AG04450 (cell line): ENCODE measurements at regions not wholly inside any gene's neighbourhood (a gene's known extent, or its start where the extent isn't known, plus 50 kb on each side); places are given as distances from the start of the nearest gene placed in this dataset.

Source experiments
- CTCF ChIA-PET: fragments of 300-600, 350-600 bp; formaldehyde crosslinking; extraction: SDS; loops from one replicate; lab custom pipeline; 2022; ENCODE audit warnings: antibody characterized with exemption, inconsistent platforms; lab: Charles Lee
- POLR2A ChIA-PET: fragments of 350-600 bp; formaldehyde crosslinking; extraction: SDS; loops from one replicate; lab custom pipeline; 2021; ENCODE audit warnings: antibody characterized with exemption, inconsistent platforms; lab: Yijun Ruan, JAX
- DNase-seq: peaks from one replicate; pipeline ENCODE4 v3.0.0-alpha.2; 2011; ENCODE audit warnings: low read depth, low spot score
- H3K27ac ChIP-seq: one replicate; pipeline ENCODE4 v1.5.1; 2012; ENCODE audit warnings: low read depth, low read length, control low read depth
- H3K27me3 ChIP-seq: one replicate; pipeline ENCODE4 v1.6.0; 2012; ENCODE audit warnings: low read length; ENCODE audit not compliant: control insufficient read depth, insufficient read depth
- H3K4me3 ChIP-seq: 2 replicates; pipeline ENCODE4 v1.5.1; 2011; ENCODE audit warnings: mild to moderate bottlenecking, low read depth, low read length, control low read depth
- H3K9me3 ChIP-seq: 2 replicates; pipeline ENCODE4 v1.5.1; 2012; ENCODE audit warnings: low read length; ENCODE audit not compliant: control insufficient read depth, insufficient read depth
- TF ChIP-seq, protein P1 (sequence below): IDR thresholded peaks from 2 replicates; pipeline ENCODE4 v1.5.1; 2011; ENCODE audit warnings: low read depth, low read length, control low read depth, inconsistent platforms

DNA sequence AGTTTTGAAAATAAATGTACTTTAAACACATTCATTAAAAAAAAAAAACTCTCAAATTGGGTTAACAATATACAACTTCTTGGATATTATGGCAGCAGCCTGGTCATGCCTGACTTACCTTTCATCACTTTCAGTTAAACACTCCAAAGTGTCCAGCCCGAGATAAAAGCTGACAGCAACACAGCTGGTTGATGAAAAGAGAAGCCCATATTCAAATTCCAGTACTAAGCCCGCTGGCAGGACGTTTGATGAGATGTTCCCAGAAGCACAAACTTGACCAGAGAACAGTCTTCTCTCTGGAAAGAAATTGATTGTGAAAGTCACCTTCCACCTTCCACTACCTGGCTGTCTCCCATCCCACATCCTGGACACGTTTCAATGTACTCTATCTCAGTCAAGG is 586.3 kb downstream of the TDRD15 start:
- DNase-seq: no peak
- H3K4me3 ChIP-seq: no peak overlapping the region
- no peaks in the 10 kb centered on the region for H3K9me3 ChIP-seq
- H3K27ac ChIP-seq: no peak overlapping the region
- no peaks in the 10 kb centered on the region for H3K27me3 ChIP-seq
- TF ChIP-seq, protein P1, sequence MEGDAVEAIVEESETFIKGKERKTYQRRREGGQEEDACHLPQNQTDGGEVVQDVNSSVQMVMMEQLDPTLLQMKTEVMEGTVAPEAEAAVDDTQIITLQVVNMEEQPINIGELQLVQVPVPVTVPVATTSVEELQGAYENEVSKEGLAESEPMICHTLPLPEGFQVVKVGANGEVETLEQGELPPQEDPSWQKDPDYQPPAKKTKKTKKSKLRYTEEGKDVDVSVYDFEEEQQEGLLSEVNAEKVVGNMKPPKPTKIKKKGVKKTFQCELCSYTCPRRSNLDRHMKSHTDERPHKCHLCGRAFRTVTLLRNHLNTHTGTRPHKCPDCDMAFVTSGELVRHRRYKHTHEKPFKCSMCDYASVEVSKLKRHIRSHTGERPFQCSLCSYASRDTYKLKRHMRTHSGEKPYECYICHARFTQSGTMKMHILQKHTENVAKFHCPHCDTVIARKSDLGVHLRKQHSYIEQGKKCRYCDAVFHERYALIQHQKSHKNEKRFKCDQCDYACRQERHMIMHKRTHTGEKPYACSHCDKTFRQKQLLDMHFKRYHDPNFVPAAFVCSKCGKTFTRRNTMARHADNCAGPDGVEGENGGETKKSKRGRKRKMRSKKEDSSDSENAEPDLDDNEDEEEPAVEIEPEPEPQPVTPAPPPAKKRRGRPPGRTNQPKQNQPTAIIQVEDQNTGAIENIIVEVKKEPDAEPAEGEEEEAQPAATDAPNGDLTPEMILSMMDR: no peak
- ChIA-PET CTCF (no interaction called here), POLR2A (no interaction called here)

DNA sequence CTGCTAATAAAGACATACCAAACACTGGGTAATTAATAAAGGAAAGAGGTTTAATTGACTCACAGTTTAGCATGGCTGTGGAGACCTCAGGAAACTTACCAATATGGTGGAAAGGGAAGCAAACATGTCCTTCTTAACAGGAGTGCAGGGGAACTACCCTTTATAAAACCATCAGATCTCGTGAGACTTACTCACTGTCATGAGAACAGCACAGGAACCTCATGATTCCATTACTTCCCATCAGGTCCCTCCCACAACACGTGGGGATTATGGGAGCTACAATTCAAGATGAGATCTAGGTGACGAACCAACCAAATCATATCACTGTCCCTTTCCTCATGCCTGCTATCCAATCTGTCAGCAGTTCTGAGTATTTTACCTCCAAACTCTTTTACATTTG is 586.7 kb downstream of the TDRD15 start:
- TF ChIP-seq, protein P1: no peak
- CTCF ChIA-PET: no interaction called here
- no peak overlapping the region for H3K4me3 ChIP-seq
- no peaks in the 10 kb centered on the region for H3K27me3 ChIP-seq
- POLR2A ChIA-PET: no interaction called here
- H3K9me3 ChIP-seq: no peaks in the 10 kb centered on the region
- DNase-seq: no peak
- no peak overlapping the region for H3K27ac ChIP-seq

DNA sequence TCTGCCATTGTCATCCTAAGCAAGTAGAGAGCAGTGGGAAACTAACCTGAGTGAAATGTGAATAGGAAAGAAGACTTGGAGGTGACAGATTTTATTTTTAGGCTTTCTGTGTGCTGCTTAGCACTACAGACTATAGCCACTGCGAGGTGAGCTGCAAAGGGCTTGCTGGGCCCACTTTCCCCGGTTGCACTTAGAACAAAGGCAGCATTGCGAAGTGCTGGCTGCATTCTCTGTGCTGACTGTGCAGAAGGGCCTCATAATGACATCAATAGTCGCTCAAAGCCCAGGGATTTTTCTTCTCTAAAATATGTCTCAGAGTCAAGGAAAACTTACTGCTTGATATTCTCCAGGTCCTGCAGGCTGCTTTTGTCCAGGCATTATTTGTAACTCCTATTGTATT is 592.1 kb downstream of the TDRD15 start:
- Histone ChIP-seq H3K27ac (no peak overlapping the region), H3K9me3 (no peaks in the 10 kb centered on the region), H3K4me3 (no peak overlapping the region), H3K27me3 (no peaks in the 10 kb centered on the region)
- CTCF ChIA-PET: no interaction called here
- TF ChIP-seq, protein P1: no peak
- DNase-seq: no peak
- POLR2A ChIA-PET: no interaction called here

DNA sequence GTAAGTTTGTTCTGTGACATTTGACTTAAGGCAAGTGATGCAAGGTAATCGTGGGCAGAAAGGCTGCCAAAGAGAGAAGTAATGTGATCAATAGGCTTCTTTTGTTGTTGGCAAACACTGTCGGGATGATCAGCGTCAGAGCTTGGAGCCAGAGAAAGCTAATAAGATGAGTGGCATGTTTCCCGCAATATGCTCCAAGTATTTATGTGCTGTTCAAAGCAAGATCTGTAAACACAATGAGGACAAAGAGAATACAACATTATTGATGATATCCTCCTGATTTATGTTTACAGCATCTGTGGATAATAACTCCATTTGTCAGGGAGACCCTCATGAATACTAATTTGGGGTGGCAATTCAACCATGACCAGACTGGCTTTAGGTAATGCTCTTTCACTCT is 603.3 kb downstream of the TDRD15 start:
- ChIA-PET CTCF (no interaction called here), POLR2A (no interaction called here)
- DNase-seq: no peak
- Histone ChIP-seq H3K27ac (no peak overlapping the region), H3K9me3 (no peaks in the 10 kb centered on the region), H3K4me3 (no peak overlapping the region), H3K27me3 (no peaks in the 10 kb centered on the region)
- TF ChIP-seq, protein P1: no peak

DNA sequence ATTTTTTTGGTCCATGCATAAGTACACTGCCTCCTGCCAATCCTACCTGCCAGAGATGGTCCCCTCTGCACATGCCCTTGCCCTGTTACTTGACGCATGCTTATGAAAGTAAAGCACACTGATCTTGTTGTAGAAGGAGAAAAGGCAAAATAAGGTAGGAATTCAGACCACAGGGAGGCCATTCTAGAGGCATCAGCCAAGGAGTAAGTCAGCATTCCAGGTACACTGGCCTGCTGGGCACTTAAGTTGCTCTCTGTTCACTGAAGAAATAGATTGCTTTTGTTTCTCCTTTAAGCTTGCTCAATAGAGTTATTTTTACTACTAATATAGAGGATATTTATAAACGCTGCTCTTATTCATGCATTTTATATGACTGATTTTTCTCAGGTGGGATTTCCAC is 604.4 kb downstream of the TDRD15 start:
- DNase-seq: no peak
- CTCF ChIA-PET: no interaction called here
- no peaks in the 10 kb centered on the region for H3K27me3 ChIP-seq
- TF ChIP-seq, protein P1: no peak
- no peaks in the 10 kb centered on the region for H3K9me3 ChIP-seq
- H3K27ac ChIP-seq: no peak overlapping the region
- POLR2A ChIA-PET: no interaction called here
- no peak overlapping the region for H3K4me3 ChIP-seq
